Astrocyte of the cerebellum (primary cell): ENCODE measurements at regions not wholly inside any gene's neighbourhood (a gene's known extent, or its start where the extent isn't known, plus 50 kb on each side); places are given as distances from the start of the nearest gene placed in this dataset.
A peak's percentile ranks its signal among the peaks of the same experiment; 100 is the strongest.

ENCODE experiments used
- DNase-seq: peaks from one replicate; pipeline ENCODE4 v3.0.0-alpha.2; 2011; ENCODE audit warnings: low read depth
- H3K4me3 ChIP-seq: 2 replicates; pipeline ENCODE4 v1.5.1; 2011; ENCODE audit warnings: mild to moderate bottlenecking, low read depth, low read length, moderate library complexity
- CTCF ChIP-seq: IDR thresholded peaks from 2 replicates; pipeline ENCODE4 v1.5.1; 2012; ENCODE audit warnings: low read length, low read depth, moderate library complexity, mild to moderate bottlenecking; ENCODE audit errors: missing control alignments
- in situ Hi-C: cut with HindIII; loops from 2 replicates; pipeline ENCODE4 v1.10.0; 2017; ENCODE audit warnings: low sequenced_read_pairs

GRCh38 chr2:19783935-19784334 is 117.8 kb downstream of the TTC32 start:
- TF ChIP-seq CTCF = no peak
- in situ Hi-C loops = no loop called here
- no peak for DNase-seq
- H3K4me3 ChIP-seq = no peak overlapping the region

GRCh38 chr2:19776941-19777514 is 124.8 kb downstream of the TTC32 start:
- TF ChIP-seq CTCF = no peak
- no peak overlapping the region for H3K4me3 ChIP-seq
- DNase-seq = no peak
- in situ Hi-C loops = no loop called here

- no peak for TF ChIP-seq CTCF
- in situ Hi-C loops = no loop called here
- no peak overlapping the region for H3K4me3 ChIP-seq
- DNase-seq = no peak
Measured at GRCh38 chr2:19775838-19776237, 125.9 kb downstream of the TTC32 start.

GRCh38 chr2:19775315-19775714 is 126.5 kb downstream of the TTC32 start:
- in situ Hi-C loops = no loop called here
- no peak for DNase-seq
- no peak overlapping the region for H3K4me3 ChIP-seq
- TF ChIP-seq CTCF = no peak

GRCh38 chr2:19774805-19775176 is 127.0 kb downstream of the TTC32 start:
- TF ChIP-seq CTCF = no peak
- no peak overlapping the region for H3K4me3 ChIP-seq
- peak; percentile 54 for DNase-seq
- in situ Hi-C loops = no loop called here

- TF ChIP-seq CTCF = no peak
- no peak for DNase-seq
- in situ Hi-C loops = no loop called here
- H3K4me3 ChIP-seq = no peak overlapping the region
Measured at GRCh38 chr2:19772981-19773380, 128.8 kb downstream of the TTC32 start.

GRCh38 chr2:19769513-19769912 is 132.3 kb downstream of the TTC32 start:
- TF ChIP-seq CTCF = no peak
- DNase-seq = no peak
- in situ Hi-C loops = no loop called here
- no peak overlapping the region for H3K4me3 ChIP-seq
